Left ventricle myocardium superior (tissue), 1 donor: ENCODE measurements at regions not wholly inside any gene's neighbourhood (a gene's known extent, or its start where the extent isn't known, plus 50 kb on each side); places are given as distances from the start of the nearest gene placed in this dataset.
"Not testable (repeated sequence)": the region's sequence is repeated elsewhere in the genome, so short reads cannot be mapped to it uniquely, and the experiment has no call there.

Source experiments
- ATAC-seq: fragments of 200-7000 bp; cut with Tn5 transposase; one replicate; pipeline ENCODE4 v1.9.1; 2020; ENCODE audit warnings: mild to moderate bottlenecking, moderate library complexity
- DNase-seq: peaks from one replicate; pipeline ENCODE4 v3.0.0-alpha.2; 2020
- intact Hi-C: fragments of 100-400 bp; cut with micrococcal nuclease; formaldehyde crosslinking; loops from one replicate; pipeline ENCODE4 v1.11.0; 2022
- donor health status: DM: no; HTN: yes; CAD: no; lungs with severe emphysema.

DNA sequence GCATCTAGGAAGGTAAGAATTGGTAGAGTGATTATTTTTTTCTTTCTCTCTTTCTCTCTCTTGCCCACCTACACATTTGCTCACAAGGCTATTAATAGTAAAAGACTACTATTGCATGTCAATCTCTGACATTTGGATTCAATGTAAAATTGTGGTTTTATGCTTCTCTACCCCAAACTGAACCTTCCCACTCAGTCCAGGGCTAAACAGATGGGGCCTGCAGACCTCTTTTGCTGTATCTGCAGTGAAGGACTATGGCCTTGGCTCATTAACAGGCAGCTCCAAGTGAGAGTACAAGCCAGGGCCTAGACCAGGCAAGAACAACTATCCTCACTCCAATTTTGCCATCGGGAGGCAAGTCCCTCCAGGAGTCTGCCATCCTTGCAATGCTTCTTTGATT lies 68.3 kb upstream of the ARL4C start:
- no peak for ATAC-seq
- DNase-seq: no peak
- intact Hi-C loops: no loop called here

GRCh38 chr2:234564699-234565098 lies 67.8 kb upstream of the ARL4C start:
- intact Hi-C loops: no loop called here

GRCh38 chr2:234559609-234560008 lies 62.7 kb upstream of the ARL4C start:
- intact Hi-C loops: no loop called here
- ATAC-seq: no peak
- no peak for DNase-seq

More at GRCh38 chr2:234564699-234565098, 67.8 kb upstream of the ARL4C start:
- ATAC-seq (no peak), DNase-seq (no peak)

- ATAC-seq (no peak), DNase-seq (no peak)
- intact Hi-C loops: no loop called here
Measured at GRCh38 chr2:234558642-234559041, 61.8 kb upstream of the ARL4C start.

DNA sequence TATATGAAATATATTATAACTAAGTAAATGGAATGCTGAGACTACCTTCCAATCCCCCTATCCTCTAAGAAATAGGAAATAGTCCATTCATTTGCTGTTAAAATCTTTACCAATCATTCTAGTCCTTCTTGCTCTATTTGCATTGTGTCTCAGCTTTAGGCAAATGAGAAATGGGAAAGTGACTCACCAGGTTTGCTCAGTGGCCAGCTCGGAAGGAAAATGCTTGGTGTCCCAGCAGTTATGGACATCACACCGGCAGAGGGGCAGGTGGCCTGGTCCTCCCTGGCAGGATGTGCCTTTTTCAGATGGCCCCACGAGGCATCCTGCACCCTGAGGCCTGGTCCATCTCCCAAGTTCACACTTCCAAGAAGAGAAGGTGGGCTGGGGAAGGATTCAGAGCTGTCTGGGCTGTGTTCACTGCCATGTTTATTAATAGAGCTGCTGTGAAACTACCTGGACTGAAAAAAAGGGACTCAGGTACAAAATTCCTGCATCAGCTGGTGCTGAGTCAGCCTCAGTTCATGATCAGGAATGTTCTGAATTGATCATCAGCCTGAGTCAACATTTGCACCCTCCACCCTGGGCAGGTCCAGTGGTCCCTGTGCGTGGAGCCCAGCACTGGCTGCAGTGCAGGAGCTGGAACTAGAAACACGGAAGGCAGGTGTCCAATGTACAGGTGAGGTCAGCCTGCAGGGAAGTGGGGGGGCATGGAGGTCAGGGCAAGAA lies 60.1 kb upstream of the ARL4C start:
- no peak for DNase-seq
- no peak for ATAC-seq
- intact Hi-C loops: no loop called here

DNA sequence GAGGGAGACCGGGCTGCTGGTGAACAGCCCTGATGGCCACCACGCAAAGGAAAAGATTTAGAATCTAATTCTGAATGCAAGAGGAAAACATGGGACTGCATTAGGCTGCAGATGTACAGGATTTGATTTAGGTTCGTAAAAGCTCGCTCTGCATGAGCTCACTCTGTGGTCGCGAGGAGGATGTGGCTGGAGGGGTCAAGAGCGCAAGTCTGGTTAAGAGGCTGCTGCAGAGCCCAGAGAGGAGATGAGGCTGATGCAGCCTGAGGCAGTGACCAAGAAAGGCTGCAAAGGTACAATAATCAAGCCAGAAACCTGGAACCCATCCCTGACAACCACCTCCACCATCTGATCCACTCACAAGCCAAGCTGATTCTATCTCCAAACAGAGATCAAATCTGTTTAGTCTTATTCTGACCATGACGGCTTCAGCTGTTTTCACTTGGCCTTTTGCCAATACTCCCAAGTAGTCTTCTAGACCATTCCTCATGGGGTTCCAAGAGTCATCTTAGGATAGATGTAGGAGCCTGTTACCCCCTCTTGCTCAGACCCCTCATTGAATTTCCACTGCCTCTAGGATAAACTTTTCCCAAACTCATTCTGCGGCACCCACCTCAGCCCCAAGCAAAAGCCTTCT lies 58.9 kb upstream of the ARL4C start:
- ATAC-seq (no peak), DNase-seq (no peak)
- intact Hi-C loops: no loop called here

DNA sequence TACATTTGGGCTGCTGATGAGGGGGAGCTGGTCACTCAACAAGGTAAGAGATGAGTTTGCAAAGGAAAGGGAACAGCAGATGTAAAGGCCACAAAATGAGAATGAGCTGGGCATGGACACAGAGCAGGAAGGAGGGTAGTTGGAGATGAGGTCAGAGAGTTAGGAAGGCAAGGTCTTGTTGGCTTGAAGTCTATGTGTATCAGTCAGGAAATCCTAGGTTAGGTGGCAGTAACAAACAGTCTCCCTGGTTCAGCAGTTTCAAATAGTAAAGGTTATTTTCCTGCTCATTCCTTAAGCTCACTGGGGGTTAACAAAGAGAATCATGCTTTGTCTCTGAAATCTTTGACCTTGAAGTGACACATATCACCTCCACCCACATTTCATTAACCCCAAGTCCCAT lies 58.3 kb upstream of the ARL4C start:
- no peak for DNase-seq
- intact Hi-C loops: no loop called here

DNA sequence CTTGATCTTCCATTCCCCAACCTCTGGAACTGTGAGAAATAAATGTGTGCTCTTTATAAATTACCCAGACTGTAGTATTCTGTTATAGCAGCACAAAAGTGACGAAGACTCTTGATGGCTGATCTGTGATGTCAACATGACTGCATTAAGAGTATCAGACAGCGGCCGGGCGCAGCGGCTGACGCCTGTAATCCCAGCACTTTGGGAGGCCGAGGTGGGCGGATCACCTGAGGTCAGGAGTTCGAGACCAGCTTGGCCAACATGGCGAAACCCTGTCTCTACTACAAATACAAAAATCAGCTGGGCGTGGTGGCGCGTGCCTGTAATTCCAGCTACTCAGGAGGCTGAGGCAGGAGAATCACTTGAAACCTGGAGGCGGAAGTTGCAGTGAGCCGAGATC lies 56.3 kb upstream of the ARL4C start:
- DNase-seq, intact Hi-C loops, ATAC-seq: not testable (repeated sequence)

More for the DNA sequence above, 58.3 kb upstream of the ARL4C start:
- no peak for ATAC-seq

- peak; percentile 60 for DNase-seq
- ATAC-seq: peak; percentile 81
- intact Hi-C loops: loop anchor here (2.0 kb wide), 1 partner anchor 566 kb away; no protein-coding TSS in a partner anchor
Measured at GRCh38 chr2:234550511-234551107, 53.7 kb upstream of the ARL4C start.

DNA sequence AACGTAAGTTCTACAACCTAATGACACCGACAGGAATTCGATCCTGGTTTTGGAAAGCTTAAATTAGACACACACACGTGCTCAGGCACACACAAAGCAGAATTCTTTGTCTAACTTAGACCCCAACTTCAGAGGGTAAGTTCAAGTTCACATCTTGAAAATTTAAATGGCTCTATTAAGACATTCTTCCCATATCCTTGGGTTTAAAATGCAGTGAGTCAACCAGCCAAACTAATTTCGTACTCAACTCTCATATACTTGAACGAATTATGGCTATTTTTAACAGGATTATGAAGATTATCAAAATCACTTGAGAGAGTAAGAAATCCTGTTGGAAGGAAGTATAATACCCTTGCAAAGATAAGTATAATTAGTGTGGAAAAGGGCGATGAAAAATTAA lies 53.2 kb upstream of the ARL4C start:
- intact Hi-C loops: loop anchor here (2.0 kb wide), 1 partner anchor 567 kb away; no protein-coding TSS in a partner anchor
- ATAC-seq: no peak

GRCh38 chr2:234548695-234549420 lies 52.0 kb upstream of the ARL4C start:
- ATAC-seq: peak; percentile 68
- DNase-seq: no peak
- intact Hi-C loops: no loop called here

More for the DNA sequence above, 53.2 kb upstream of the ARL4C start:
- no peak for DNase-seq

DNA sequence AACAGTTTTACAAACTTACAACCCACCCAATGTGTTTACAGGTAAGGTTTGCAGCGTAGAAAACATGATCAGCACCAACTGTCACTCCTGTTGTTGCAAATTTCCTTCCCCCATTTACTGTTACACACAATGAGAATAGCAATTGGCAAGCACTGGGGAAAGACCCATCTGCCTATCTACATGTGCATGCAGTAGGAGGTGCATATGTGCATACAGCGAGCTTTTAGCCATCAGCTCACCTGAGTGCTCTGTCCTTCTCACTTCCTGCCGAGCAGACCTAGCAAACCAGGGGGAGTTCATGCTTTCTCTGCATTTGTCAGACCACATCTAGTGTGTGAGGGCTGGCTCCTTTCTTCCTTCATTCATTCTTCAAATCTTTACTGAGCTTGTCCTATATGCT lies 49.9 kb upstream of the ARL4C start:
- no peak for DNase-seq
- ATAC-seq: no peak
- intact Hi-C loops: no loop called here
